Lower lobe of right lung (tissue), 2 donors: ENCODE measurements at regions not wholly inside any gene's neighbourhood (a gene's known extent, or its start where the extent isn't known, plus 50 kb on each side); places are given as distances from the start of the nearest gene placed in this dataset.
"Not testable (repeated sequence)": the region's sequence is repeated elsewhere in the genome, so short reads cannot be mapped to it uniquely, and the experiment has no call there.

Experiments
- ATAC-seq, 2 donors: fragments of 200-7000 bp; cut with Tn5 transposase; one replicate each; pipeline ENCODE4 v1.9.1; 2020 to 2022; ENCODE audit warnings: mild to moderate bottlenecking in 2 of 2, moderate library complexity in 2 of 2
- DNase-seq: peaks from one replicate; pipeline ENCODE4 v3.0.0-alpha.2; 2020
- H3K27ac ChIP-seq: fragments of 200-600 bp; one replicate; pipeline ENCODE4 v1.8.0; 2022
- H3K27me3 ChIP-seq: fragments of 200-600 bp; one replicate; pipeline ENCODE4 v1.8.0; 2022; ENCODE audit warnings: low read depth
- H3K36me3 ChIP-seq: fragments of 200-600 bp; one replicate; pipeline ENCODE4 v1.8.0; 2022; ENCODE audit warnings: mild to moderate bottlenecking
- H3K4me1 ChIP-seq: fragments of 200-600 bp; one replicate; pipeline ENCODE4 v1.8.0; 2022
- H3K4me3 ChIP-seq: fragments of 200-600 bp; one replicate; pipeline ENCODE4 v1.8.0; 2022; ENCODE audit warnings: mild to moderate bottlenecking
- H3K9me3 ChIP-seq: fragments of 200-600 bp; one replicate; pipeline ENCODE4 v1.8.0; 2022
- intact Hi-C: fragments of 100-400 bp; cut with DNase I; formaldehyde crosslinking; loops from one replicate; pipeline ENCODE4 v1.11.0; 2022
- TF ChIP-seq, protein P1 (sequence below): fragments of 200-600 bp; IDR thresholded peaks from one replicate; pipeline ENCODE4 v1.8.0; 2022; ENCODE audit warnings: antibody characterized with exemption, mild to moderate bottlenecking
- donor health status: DM: no; HTN: yes; CAD: no; lungs with severe emphysema.

DNA sequence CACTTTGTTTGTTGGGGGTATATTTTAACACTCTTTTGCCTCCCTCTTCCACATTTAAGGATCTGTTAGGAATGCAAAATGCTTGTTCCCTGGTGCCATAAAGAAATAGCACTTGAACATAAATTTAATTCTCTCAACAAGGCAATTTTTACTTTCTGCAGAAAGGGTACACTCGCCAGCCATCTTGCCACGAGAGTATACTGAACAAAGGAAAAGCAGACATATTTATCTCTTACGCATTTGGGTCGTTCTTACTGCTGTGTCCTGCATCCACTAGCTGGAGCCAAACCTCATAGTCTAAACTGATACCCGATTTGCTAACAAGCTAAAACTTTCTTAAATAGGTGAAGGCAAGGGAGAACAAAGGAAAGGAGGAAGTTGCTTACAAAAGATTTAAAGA lies 129.5 kb downstream of the B3GNT2 start:
- no peak for ATAC-seq
- intact Hi-C loops = no loop called here
- no peak overlapping the region for H3K4me3 ChIP-seq

DNA sequence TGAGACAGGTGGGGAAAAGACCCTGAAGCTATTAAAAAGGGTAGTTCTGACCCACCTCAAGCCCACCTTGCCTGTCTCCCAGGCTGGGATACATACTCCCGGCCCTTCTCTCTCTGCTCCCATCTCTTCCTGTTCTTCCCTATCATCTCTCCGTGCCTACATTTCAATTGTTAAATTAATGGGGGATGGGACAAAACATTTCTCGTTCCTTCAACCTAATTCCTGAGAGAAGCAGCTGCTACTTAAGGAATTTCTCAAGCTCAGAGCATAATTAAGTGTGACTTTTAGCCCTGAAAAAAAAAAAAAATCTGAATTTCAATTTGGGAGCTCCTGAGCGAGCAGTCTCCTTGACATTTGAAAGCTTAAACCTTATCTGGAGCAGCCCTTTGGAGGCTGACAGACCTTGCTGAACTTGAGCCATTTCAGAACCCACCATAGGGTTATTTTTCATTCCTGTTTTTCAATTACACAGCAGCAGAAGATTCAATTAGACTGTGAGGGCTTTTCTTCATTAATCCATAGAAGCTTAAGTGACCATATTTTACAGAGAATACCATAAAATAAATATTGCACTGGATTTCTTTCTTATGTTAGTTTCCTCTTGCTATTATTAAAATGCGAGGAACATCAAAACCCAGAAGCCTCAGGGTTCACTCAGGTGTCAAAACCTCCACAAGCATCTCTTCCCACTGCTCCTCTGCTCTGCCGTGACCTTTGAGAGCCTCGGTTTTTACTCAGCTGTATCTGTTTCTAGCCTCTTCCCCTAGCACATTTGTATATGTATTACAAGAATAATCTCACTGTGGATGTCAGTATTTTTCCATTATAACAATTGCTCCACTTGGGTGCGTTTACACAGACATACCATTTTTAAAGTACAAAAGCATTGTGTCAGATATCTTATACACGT lies 125.7 kb downstream of the B3GNT2 start:
- no peak for ATAC-seq
- H3K27me3 ChIP-seq = no peaks in the 10 kb centered on the region

More for the DNA sequence above, 129.5 kb downstream of the B3GNT2 start:
- Histone ChIP-seq H3K27me3 (no peaks in the 10 kb centered on the region), H3K36me3 (no peaks in the 10 kb centered on the region), H3K9me3 (no peaks in the 10 kb centered on the region), H3K27ac (no peak overlapping the region), H3K4me1 (no peaks in the 10 kb centered on the region)
- TF ChIP-seq, protein P1, sequence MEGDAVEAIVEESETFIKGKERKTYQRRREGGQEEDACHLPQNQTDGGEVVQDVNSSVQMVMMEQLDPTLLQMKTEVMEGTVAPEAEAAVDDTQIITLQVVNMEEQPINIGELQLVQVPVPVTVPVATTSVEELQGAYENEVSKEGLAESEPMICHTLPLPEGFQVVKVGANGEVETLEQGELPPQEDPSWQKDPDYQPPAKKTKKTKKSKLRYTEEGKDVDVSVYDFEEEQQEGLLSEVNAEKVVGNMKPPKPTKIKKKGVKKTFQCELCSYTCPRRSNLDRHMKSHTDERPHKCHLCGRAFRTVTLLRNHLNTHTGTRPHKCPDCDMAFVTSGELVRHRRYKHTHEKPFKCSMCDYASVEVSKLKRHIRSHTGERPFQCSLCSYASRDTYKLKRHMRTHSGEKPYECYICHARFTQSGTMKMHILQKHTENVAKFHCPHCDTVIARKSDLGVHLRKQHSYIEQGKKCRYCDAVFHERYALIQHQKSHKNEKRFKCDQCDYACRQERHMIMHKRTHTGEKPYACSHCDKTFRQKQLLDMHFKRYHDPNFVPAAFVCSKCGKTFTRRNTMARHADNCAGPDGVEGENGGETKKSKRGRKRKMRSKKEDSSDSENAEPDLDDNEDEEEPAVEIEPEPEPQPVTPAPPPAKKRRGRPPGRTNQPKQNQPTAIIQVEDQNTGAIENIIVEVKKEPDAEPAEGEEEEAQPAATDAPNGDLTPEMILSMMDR = no peak
- no peak for DNase-seq

DNA sequence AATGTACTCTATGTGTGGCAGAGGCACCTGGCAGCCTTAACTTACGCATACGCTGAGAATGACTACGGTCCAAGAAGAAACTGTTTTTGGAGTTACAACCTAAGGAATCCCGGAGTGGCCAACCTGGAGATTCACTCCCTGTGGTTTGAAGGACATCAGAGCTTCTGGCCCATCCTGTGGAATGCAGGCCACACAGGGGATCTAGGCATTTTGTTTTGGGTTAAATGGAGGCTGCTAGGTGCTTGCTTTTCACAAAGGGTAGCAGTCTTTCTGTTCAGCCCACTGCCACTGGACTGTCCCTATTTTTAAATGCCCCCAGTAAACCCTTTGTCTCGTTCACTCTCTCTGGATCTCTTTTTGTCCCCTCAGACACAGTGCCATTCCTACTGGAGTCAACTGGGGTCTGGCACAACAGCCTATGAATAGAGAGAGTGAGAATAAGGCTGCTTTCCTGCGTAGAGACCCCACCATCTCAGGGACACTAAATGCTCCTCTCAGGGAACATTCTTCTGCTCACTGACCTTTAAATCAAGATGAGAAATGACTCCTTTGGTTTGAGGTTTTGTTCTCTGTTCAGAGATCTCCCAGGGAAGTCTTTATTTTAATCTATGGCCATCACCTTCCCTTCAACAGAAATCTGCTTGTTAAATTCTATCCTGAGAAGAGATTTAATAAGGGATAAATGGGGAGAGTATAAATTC lies 124.9 kb downstream of the B3GNT2 start:
- no peaks in the 10 kb centered on the region for H3K27me3 ChIP-seq
- intact Hi-C loops = no loop called here
- no peak for ATAC-seq
- H3K36me3 ChIP-seq = no peaks in the 10 kb centered on the region
- no peak overlapping the region for H3K4me3 ChIP-seq
- H3K4me1 ChIP-seq = no peaks in the 10 kb centered on the region
- DNase-seq = no peak
- H3K27ac ChIP-seq = no peak overlapping the region
- TF ChIP-seq, protein P1 = no peak
- H3K9me3 ChIP-seq = no peaks in the 10 kb centered on the region

More for the DNA sequence above, 125.7 kb downstream of the B3GNT2 start:
- H3K4me1 ChIP-seq = no peaks in the 10 kb centered on the region
- no peak for DNase-seq
- no peaks in the 10 kb centered on the region for H3K36me3 ChIP-seq
- TF ChIP-seq, protein P1 = no peak
- no peak overlapping the region for H3K27ac ChIP-seq
- intact Hi-C loops = no loop called here
- H3K9me3 ChIP-seq = no peaks in the 10 kb centered on the region
- no peak overlapping the region for H3K4me3 ChIP-seq

DNA sequence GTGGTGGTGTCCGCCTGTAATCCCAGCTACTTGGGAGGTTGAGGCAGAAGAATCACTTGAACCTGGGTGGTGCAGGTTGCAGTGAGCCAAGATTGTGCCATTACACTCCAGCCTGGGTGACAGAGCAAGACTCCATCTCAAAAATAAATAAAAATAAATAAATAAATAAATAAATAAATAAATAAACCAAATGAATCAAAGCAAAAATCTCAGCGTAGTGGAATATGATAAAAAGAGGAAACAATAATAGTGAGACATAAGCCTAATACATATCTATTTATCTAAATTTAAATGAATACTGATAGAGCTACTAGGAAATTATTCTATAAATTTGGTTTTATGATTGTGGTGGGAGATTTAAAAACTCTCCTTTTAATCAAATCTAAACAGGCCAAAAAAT lies 124.2 kb downstream of the B3GNT2 start:
- H3K27ac ChIP-seq, H3K9me3 ChIP-seq, DNase-seq, H3K36me3 ChIP-seq, H3K4me3 ChIP-seq, H3K4me1 ChIP-seq, ATAC-seq, intact Hi-C loops, H3K27me3 ChIP-seq: not testable (repeated sequence)

DNA sequence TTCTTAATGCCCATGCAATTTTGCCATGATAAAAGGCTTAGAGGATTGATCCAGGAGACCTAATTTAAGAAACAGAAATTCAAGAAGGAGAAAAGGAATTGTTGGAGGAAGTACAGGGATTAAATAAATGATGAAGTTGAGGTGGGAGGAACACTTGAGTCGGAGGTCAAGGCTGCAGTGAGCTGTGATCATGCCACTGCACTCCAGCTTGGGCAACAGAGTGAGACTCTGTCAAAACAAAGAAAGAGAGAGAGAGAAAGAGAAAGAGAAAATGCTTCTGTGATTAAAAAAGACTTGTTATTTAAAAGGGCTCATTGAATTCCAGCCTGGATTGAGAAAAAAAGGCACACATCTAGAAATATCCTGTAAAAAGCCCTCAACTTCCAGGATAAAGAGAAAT lies 123.2 kb downstream of the B3GNT2 start:
- H3K27ac ChIP-seq = no peak overlapping the region
- no peak for DNase-seq
- TF ChIP-seq, protein P1 = no peak
- no peaks in the 10 kb centered on the region for H3K9me3 ChIP-seq
- ATAC-seq = no peak
- intact Hi-C loops = no loop called here
- no peaks in the 10 kb centered on the region for H3K4me1 ChIP-seq
- H3K27me3 ChIP-seq = no peaks in the 10 kb centered on the region
- no peak overlapping the region for H3K4me3 ChIP-seq
- no peaks in the 10 kb centered on the region for H3K36me3 ChIP-seq

DNA sequence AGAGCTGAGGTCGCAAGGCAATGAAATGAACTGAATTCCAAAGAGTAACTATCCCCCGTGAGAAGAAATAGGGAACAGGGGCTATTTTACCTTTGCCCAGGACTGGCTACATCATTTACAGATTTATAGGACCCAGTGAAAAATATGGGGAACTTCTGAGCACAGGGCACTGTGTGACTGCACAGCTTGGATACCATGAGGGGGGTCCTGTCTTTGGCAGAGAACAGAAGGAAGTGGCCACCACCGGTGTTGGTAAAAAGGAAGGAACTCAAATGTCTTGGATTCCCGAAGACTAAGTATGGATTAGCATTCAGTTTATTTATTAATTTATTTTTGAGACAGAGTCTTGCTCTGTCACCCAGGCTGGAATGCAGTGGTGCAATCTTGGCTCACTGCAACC lies 119.6 kb downstream of the B3GNT2 start:
- Histone ChIP-seq H3K4me3 (no peak overlapping the region), H3K9me3 (no peaks in the 10 kb centered on the region), H3K27ac (no peak overlapping the region), H3K36me3 (no peaks in the 10 kb centered on the region), H3K4me1 (no peaks in the 10 kb centered on the region), H3K27me3 (no peaks in the 10 kb centered on the region)
- DNase-seq (no peak), ATAC-seq (no peak)
- TF ChIP-seq, protein P1 = no peak
- intact Hi-C loops = no loop called here
